K562 (cell line): ENCODE measurements at regions not wholly inside any gene's neighbourhood (a gene's known extent, or its start where the extent isn't known, plus 50 kb on each side); places are given as distances from the start of the nearest gene placed in this dataset.

Experiments used
- ATAC-seq: fragments of 200-7000 bp; cut with Tn5 transposase; 3 replicates; pipeline ENCODE4 v1.9.1; 2020; ENCODE audit warnings: moderate library complexity
- BruUV-seq: library from RNA; stranded (reverse); fragments of 400-500 nt; replicated peaks from 2 replicates; lab custom pipeline; 2021; lab: Mats Ljungman, UMichigan
- CTCF ChIA-PET: fragments of 300-600 bp; formaldehyde crosslinking; extraction: SDS; loops from one replicate; lab custom pipeline; 2021; ENCODE audit warnings: low intra/inter-chr PET ratio; lab: Yijun Ruan, JAX
- POLR2A ChIA-PET: fragments of 300-600, 350-650 bp; sonication (Branson Sonifier 250); formaldehyde crosslinking; extraction: SDS; loops from one replicate; lab custom pipeline; 2021; ENCODE audit warnings: antibody characterized with exemption, inconsistent platforms; lab: Yijun Ruan, JAX
- DNase-seq, 4 experiments: peaks; one replicate each; pipeline versions ENCODE4 v3.0.0 to v3.0.0-alpha.2; 2011 to 2018; ENCODE audit warnings: low spot score in 3 of 4, mixed read lengths in 3 of 4; ENCODE audit errors: extremely low read depth in 1 of 4
- FAIRE-seq: peaks from 2 replicates; lab custom pipeline; 2011; peaks lifted over from hg19 to GRCh38; lab: Jason Lieb, UNC
- H2AFZ ChIP-seq: 2 replicates; pipeline ENCODE4 v1.6.0; 2011; ENCODE audit warnings: low read depth, low read length, control low read depth, inconsistent platforms
- H3K27ac ChIP-seq: fragments of 200-600 bp; 3 replicates; pipeline ENCODE4 v1.8.0; 2011; ENCODE audit warnings: low read depth, mild to moderate bottlenecking, control low read depth, inconsistent platforms, low read length, moderate library complexity, mixed read lengths; ENCODE audit errors: extremely low read depth
- H3K27me3 ChIP-seq, 2 experiments: fragments of 300-600 bp in 1 of 2; 2 replicates in 1 of 2; 3 replicates in 1 of 2; pipeline versions ENCODE4 v1.6.0 to v1.8.0; 2011; ENCODE audit warnings: inconsistent platforms in 2 of 2, low read length in 2 of 2, mild to moderate bottlenecking in 1 of 2, mixed read lengths in 1 of 2, moderate library complexity in 1 of 2; ENCODE audit not compliant: control insufficient read depth in 2 of 2, insufficient read depth in 2 of 2
- H3K36me3 ChIP-seq: fragments of 300-600 bp; 3 replicates; pipeline ENCODE4 v1.8.0; 2011; ENCODE audit warnings: mild to moderate bottlenecking, low read length, inconsistent platforms; ENCODE audit not compliant: control insufficient read depth, insufficient read depth
- H3K4me1 ChIP-seq, 2 experiments: fragments of 200-600 bp in 1 of 2; replicated peaks in 1 of 2; 2 replicates in 1 of 2; 3 replicates in 1 of 2; pipeline versions ENCODE4 v1.5.1 to v1.8.0; 2011; ENCODE audit warnings: inconsistent platforms in 2 of 2, low read length in 2 of 2, mild to moderate bottlenecking in 1 of 2, mixed read lengths in 1 of 2, moderate library complexity in 1 of 2; ENCODE audit not compliant: control insufficient read depth in 2 of 2, insufficient read depth in 2 of 2
- H3K4me2 ChIP-seq: 2 replicates; pipeline ENCODE4 v1.6.1; 2011; ENCODE audit warnings: low read length, control low read depth, inconsistent platforms, mixed read lengths; ENCODE audit not compliant: insufficient read depth
- H3K4me3 ChIP-seq: fragments of 200-600 bp; sonication (generic), shearing (Covaris generic); 2 replicates; pipeline ENCODE4 v1.5.1; 2016; ENCODE audit warnings: control low read depth, inconsistent platforms
- H3K79me2 ChIP-seq: fragments of 200-600 bp; 3 replicates; pipeline ENCODE4 v1.8.0; 2011; ENCODE audit warnings: low read length, inconsistent platforms; ENCODE audit not compliant: control insufficient read depth, insufficient read depth
- H3K9ac ChIP-seq, 2 experiments: 2 replicates each; pipeline versions ENCODE4 v1.6.0 to v1.6.1; 2011; ENCODE audit warnings: low read depth in 2 of 2, low read length in 2 of 2, control low read depth in 1 of 2, inconsistent platforms in 1 of 2, mild to moderate bottlenecking in 1 of 2, mixed read lengths in 1 of 2; ENCODE audit not compliant: insufficient read depth in 1 of 2
- H3K9me1 ChIP-seq: one replicate; pipeline ENCODE4 v1.6.0; 2011; ENCODE audit warnings: inconsistent platforms, mild to moderate bottlenecking, low read length, moderate library complexity; ENCODE audit not compliant: control insufficient read depth, insufficient read depth
- H3K9me3 ChIP-seq: replicated peaks from 2 replicates; pipeline ENCODE4 v1.5.1; 2011; ENCODE audit warnings: low read depth, low read length, inconsistent platforms; ENCODE audit not compliant: control insufficient read depth, insufficient read depth
- H4K20me1 ChIP-seq: replicated peaks from 2 replicates; pipeline ENCODE4 v1.6.1; 2011; ENCODE audit warnings: low read length, inconsistent platforms, mixed read lengths; ENCODE audit not compliant: control insufficient read depth, insufficient read depth
- BRD9 ChIP-seq: fragments of 450-650 bp; IDR thresholded peaks from 2 replicates; pipeline ENCODE4 v1.6.1; 2018; ENCODE audit warnings: low read depth; ENCODE audit not compliant: partially characterized antibody
- ETV5 ChIP-seq: sonication (generic); formaldehyde crosslinking; IDR thresholded peaks from 2 replicates; pipeline ENCODE4 v1.4.0; 2020; ENCODE audit warnings: low read depth, mild to moderate bottlenecking, missing genetic modification reagents
- MCM3 ChIP-seq: fragments of 450-650 bp; IDR thresholded peaks from 2 replicates; pipeline ENCODE4 v1.6.1; 2016
- ZNF408 ChIP-seq: fragments of 250-450 bp; sonication (Bioruptor Pico); IDR thresholded peaks from 2 replicates; pipeline ENCODE4 v1.4.0; 2020; ENCODE audit warnings: low read depth, mild to moderate bottlenecking, moderate library complexity
- WGBS: fragments of 100-300 bp; shearing (Covaris generic); methylation state at CpG from one replicate; pipeline ENCODE4 v1.1.6; 2016; ENCODE audit warnings: low coverage, mixed read lengths; ENCODE audit not compliant: insufficient coverage; ENCODE audit errors: missing lambda C conversion rate; 5-methylcytosine and 5-hydroxymethylcytosine counted together
- in situ Hi-C: fragments of 300-500 bp; cut with MboI; formaldehyde crosslinking; loops from 4 replicates; pipeline ENCODE4 v1.15.0; 2018; ENCODE audit warnings: inconsistent platforms, mixed read lengths
- intact Hi-C: fragments of 100-400 bp; cut with micrococcal nuclease; formaldehyde crosslinking; loops from 2 replicates; pipeline ENCODE4 v1.14.2; 2022
- TF ChIP-seq, protein P1 (sequence below): fragments of 200-800 bp; sonication (Bioruptor generic); IDR thresholded peaks from 2 replicates; pipeline ENCODE4 v1.6.1; 2016; ENCODE audit warnings: missing genetic modification characterization, missing compliant biosample characterization
- TF ChIP-seq, protein P2 (sequence below): fragments of 250-450 bp; sonication (Bioruptor Pico); IDR thresholded peaks from 2 replicates; pipeline ENCODE4 v1.8.0; 2021; ENCODE audit warnings: mild to moderate bottlenecking, moderate library complexity
- TF ChIP-seq, protein P3 (sequence below): sonication (generic); formaldehyde crosslinking; IDR thresholded peaks from 2 replicates; pipeline ENCODE4 v1.8.0; 2022; ENCODE audit warnings: mild to moderate bottlenecking, missing genetic modification reagents

DNA sequence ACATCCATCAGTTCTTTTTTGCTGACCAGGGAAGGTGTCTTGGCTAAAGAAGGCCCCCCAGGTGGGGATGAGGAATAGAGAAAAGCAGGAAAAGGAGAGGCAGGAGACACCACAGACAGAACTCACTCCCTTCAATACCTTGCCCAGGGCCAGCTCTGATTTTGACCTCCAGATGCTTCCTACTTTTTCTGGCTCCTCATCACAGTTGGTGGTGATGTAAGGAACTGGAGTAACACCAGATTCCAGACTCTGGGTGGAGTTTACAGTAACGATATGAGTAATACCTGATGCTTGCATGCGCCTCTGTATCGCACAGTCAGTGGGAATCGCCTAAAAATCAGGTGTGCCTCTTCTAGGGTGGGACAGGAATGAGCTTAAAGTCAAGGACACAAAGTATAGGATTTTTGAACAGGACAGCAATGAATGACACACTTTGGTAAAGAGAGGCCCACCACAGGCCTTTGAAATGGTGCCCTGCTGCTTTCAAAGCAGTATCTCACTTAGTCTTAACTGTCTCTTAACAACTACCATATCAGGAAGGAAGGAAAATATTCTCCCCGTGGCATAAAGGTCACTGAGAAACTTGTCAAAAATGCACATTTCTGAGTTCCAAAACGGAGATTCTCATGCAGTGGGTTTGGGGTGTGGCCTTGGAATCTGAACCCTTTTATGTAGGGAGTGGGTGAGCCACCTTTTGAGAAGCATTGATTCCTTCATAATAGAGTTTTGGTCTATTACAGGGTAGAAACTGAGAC, 140.8 kb downstream of the SNX19 start:
- H3K4me2 ChIP-seq, result no peak overlapping the region
- H3K4me3 ChIP-seq, result no peak overlapping the region
- CTCF ChIA-PET, result no interaction called here
- FAIRE-seq, result no peak
- POLR2A ChIA-PET, result no interaction called here
- H3K9me3 ChIP-seq, result no peaks in the 10 kb centered on the region
- H4K20me1 ChIP-seq, result no peaks in the 10 kb centered on the region
- H3K9me1 ChIP-seq, result peaks cover 2% of the 10 kb centered on the region
- H3K9ac ChIP-seq, result no peak overlapping the region
- in situ Hi-C loops (no loop called here), intact Hi-C loops (no loop called here)
- TF ChIP-seq ZNF408 (CRISPR knock-in tag), result no peak
- 0% methylated on average over 6 of the region's 6 CpGs for WGBS
- H3K36me3 ChIP-seq, result no peaks in the 10 kb centered on the region
- DNase-seq, result no peak
- no peak overlapping the region for H2AFZ ChIP-seq
- H3K27ac ChIP-seq, result no peak overlapping the region
- peaks cover 0 to 8% of the 10 kb centered on the region in 2 experiments; a peak in 1 of 5 replicates for H3K27me3 ChIP-seq
- BruUV-seq, result no TSS peak
- no peaks in the 10 kb centered on the region for H3K4me1 ChIP-seq
- no peaks in the 10 kb centered on the region for H3K79me2 ChIP-seq
- ATAC-seq, result no peak

DNA sequence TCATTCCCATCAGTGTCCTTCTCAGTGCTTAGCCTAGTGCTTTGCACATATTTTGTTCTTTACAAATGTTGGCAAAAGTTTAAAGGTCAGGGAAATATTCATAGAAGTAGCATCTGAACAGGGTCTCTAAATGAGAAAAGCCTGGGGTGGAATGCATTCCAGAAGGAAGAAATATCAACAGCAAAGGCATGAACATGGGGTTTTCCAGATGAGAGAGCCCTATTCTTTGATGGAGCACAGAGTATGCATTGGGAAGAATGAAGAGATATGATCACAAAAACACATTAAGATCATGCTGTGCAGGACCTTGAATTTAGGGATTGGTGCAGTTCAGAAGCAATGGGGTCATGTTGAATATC, 140.2 kb downstream of the SNX19 start:
- H3K4me3 ChIP-seq, result no peak overlapping the region
- H2AFZ ChIP-seq, result no peak overlapping the region
- ATAC-seq (no peak), FAIRE-seq (no peak), DNase-seq (no peak)
- H3K9me3 ChIP-seq, result no peaks in the 10 kb centered on the region
- BruUV-seq, result no TSS peak
- no peaks in the 10 kb centered on the region for H4K20me1 ChIP-seq
- intact Hi-C loops (no loop called here), in situ Hi-C loops (no loop called here)
- H3K36me3 ChIP-seq, result no peaks in the 10 kb centered on the region
- no peak overlapping the region for H3K4me2 ChIP-seq
- POLR2A ChIA-PET, result no interaction called here
- H3K79me2 ChIP-seq, result no peaks in the 10 kb centered on the region
- CTCF ChIA-PET, result no interaction called here
- H3K9ac ChIP-seq, result no peak overlapping the region
- H3K27ac ChIP-seq, result no peak overlapping the region
- peaks cover 0 to 8% of the 10 kb centered on the region in 2 experiments; a peak in 1 of 5 replicates for H3K27me3 ChIP-seq
- H3K9me1 ChIP-seq, result no peaks in the 10 kb centered on the region
- H3K4me1 ChIP-seq, result no peaks in the 10 kb centered on the region
- TF ChIP-seq, protein P1, sequence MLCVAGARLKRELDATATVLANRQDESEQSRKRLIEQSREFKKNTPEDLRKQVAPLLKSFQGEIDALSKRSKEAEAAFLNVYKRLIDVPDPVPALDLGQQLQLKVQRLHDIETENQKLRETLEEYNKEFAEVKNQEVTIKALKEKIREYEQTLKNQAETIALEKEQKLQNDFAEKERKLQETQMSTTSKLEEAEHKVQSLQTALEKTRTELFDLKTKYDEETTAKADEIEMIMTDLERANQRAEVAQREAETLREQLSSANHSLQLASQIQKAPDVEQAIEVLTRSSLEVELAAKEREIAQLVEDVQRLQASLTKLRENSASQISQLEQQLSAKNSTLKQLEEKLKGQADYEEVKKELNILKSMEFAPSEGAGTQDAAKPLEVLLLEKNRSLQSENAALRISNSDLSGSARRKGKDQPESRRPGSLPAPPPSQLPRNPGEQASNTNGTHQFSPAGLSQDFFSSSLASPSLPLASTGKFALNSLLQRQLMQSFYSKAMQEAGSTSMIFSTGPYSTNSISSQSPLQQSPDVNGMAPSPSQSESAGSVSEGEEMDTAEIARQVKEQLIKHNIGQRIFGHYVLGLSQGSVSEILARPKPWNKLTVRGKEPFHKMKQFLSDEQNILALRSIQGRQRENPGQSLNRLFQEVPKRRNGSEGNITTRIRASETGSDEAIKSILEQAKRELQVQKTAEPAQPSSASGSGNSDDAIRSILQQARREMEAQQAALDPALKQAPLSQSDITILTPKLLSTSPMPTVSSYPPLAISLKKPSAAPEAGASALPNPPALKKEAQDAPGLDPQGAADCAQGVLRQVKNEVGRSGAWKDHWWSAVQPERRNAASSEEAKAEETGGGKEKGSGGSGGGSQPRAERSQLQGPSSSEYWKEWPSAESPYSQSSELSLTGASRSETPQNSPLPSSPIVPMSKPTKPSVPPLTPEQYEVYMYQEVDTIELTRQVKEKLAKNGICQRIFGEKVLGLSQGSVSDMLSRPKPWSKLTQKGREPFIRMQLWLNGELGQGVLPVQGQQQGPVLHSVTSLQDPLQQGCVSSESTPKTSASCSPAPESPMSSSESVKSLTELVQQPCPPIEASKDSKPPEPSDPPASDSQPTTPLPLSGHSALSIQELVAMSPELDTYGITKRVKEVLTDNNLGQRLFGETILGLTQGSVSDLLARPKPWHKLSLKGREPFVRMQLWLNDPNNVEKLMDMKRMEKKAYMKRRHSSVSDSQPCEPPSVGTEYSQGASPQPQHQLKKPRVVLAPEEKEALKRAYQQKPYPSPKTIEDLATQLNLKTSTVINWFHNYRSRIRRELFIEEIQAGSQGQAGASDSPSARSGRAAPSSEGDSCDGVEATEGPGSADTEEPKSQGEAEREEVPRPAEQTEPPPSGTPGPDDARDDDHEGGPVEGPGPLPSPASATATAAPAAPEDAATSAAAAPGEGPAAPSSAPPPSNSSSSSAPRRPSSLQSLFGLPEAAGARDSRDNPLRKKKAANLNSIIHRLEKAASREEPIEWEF (CRISPR knock-in tag), result no peak
- TF ChIP-seq ETV5 (CRISPR knock-in tag), result no peak
- TF ChIP-seq, protein P2, sequence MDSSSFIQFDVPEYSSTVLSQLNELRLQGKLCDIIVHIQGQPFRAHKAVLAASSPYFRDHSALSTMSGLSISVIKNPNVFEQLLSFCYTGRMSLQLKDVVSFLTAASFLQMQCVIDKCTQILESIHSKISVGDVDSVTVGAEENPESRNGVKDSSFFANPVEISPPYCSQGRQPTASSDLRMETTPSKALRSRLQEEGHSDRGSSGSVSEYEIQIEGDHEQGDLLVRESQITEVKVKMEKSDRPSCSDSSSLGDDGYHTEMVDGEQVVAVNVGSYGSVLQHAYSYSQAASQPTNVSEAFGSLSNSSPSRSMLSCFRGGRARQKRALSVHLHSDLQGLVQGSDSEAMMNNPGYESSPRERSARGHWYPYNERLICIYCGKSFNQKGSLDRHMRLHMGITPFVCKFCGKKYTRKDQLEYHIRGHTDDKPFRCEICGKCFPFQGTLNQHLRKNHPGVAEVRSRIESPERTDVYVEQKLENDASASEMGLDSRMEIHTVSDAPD (CRISPR knock-in tag), result no peak
- TF ChIP-seq BRD9, result no peak
- TF ChIP-seq, protein P3, sequence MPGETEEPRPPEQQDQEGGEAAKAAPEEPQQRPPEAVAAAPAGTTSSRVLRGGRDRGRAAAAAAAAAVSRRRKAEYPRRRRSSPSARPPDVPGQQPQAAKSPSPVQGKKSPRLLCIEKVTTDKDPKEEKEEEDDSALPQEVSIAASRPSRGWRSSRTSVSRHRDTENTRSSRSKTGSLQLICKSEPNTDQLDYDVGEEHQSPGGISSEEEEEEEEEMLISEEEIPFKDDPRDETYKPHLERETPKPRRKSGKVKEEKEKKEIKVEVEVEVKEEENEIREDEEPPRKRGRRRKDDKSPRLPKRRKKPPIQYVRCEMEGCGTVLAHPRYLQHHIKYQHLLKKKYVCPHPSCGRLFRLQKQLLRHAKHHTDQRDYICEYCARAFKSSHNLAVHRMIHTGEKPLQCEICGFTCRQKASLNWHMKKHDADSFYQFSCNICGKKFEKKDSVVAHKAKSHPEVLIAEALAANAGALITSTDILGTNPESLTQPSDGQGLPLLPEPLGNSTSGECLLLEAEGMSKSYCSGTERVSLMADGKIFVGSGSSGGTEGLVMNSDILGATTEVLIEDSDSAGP (CRISPR knock-in tag), result no peak
- no peak for TF ChIP-seq MCM3
